GM12874 (cell line): ENCODE measurements at regions not wholly inside any gene's neighbourhood (a gene's known extent, or its start where the extent isn't known, plus 50 kb on each side); places are given as distances from the start of the nearest gene placed in this dataset.

Experiments
- TF ChIP-seq, protein P1 (sequence below): IDR thresholded peaks from 2 replicates; pipeline ENCODE4 v1.5.1; 2011; ENCODE audit warnings: low read depth, mild to moderate bottlenecking, control low read depth, low read length, moderate library complexity; ENCODE audit not compliant: insufficient read depth

DNA sequence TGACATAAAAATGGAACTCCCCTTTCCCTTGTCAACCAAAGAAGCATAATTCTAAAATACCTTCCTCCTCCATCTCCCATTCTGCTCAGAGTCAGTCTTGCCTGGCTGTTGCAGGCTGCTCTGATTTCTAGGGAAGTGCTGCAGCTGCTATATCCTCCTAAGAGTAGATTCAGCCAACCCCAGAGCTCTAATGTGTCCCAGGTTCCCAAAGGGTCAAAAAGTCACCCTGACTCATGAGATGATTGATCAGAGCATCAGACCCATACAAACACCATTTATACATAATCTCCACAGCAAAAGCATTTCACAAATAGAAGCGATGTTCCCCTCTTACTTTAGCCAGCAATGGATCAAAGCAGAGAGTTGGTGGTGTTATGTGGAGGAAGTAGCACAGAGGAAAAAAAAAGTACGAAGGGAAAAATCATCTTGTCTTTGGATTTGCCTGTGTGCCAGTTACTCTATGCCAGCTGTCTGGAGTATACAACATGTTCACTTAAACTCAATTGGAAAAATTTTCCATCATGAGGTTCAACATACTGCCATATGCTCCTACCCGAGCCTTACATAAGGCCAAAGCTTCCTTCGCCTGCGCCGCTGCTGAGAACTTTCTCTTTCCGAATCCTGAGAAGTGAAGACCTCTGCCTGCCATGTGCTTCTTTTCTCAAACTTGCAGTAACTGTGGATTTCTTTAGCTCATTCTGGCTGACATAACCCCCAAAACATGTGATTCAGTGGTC, 258.0 kb downstream of the TLE4 start:
- TF ChIP-seq, protein P1, sequence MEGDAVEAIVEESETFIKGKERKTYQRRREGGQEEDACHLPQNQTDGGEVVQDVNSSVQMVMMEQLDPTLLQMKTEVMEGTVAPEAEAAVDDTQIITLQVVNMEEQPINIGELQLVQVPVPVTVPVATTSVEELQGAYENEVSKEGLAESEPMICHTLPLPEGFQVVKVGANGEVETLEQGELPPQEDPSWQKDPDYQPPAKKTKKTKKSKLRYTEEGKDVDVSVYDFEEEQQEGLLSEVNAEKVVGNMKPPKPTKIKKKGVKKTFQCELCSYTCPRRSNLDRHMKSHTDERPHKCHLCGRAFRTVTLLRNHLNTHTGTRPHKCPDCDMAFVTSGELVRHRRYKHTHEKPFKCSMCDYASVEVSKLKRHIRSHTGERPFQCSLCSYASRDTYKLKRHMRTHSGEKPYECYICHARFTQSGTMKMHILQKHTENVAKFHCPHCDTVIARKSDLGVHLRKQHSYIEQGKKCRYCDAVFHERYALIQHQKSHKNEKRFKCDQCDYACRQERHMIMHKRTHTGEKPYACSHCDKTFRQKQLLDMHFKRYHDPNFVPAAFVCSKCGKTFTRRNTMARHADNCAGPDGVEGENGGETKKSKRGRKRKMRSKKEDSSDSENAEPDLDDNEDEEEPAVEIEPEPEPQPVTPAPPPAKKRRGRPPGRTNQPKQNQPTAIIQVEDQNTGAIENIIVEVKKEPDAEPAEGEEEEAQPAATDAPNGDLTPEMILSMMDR: no peak

DNA sequence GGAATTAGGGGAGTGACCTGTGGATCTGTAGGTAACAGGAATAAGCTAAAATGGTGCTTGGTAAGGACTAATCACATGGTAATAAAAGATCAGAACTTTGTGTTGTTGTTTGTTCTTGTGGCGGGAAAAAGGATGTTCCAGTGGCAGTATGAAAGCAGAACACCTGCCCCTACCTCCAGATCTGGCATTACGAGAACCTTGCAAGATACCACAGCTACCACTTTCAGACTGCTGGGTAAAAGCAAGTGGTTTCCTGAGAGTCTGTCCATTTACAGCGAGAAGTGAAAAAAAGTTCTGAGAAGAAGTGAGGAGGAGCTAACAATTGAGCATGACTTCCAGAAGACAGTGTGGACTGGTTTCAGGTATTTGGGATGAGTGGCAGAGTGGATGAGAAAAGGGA, 252.5 kb downstream of the TLE4 start:
- TF ChIP-seq, protein P1: no peak

DNA sequence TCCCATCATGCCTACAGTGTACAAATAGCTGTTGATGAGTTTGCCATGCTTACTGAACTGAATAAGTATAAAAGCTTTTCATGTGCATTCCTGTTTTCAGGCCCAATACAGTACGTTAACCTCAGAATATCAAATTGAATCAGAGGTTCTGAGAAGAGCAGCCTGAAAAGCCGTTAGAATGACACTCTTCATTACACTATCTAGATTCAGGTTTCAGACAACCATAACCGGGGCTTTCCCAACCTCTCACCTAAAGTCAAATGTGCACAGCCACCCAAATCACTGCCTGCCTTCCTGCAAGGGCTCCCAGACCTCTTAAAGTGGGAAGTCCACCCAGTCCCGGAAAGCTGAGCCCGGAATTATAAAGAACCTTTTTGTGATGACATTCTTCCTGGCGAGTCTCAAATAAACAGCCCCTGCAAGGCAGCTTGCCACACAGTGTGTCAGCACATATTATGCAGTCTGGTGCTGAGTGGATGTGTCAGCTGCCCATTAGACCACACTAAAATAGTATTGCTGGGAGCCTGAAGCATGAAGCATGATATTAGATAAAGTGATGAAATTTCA, 245.8 kb downstream of the TLE4 start:
- TF ChIP-seq, protein P1: no peak

DNA sequence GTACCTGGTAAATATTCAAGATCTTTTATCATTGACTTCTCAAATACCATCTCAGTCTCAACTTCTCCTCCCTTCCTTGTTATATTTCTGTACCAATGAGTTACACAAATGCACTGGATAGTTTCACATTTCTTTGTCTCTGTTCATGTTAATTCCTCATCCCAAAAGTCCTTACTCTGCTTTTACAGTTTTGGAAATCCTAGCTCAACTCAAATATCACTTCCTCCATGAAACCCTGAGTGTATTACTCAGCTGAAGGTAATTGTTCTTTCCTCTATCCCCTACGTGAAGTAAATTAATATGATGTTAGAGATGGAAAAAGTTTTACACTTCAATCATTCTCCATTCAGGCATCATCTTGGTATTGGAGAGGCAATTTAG, 241.5 kb downstream of the TLE4 start:
- TF ChIP-seq, protein P1: no peak

DNA sequence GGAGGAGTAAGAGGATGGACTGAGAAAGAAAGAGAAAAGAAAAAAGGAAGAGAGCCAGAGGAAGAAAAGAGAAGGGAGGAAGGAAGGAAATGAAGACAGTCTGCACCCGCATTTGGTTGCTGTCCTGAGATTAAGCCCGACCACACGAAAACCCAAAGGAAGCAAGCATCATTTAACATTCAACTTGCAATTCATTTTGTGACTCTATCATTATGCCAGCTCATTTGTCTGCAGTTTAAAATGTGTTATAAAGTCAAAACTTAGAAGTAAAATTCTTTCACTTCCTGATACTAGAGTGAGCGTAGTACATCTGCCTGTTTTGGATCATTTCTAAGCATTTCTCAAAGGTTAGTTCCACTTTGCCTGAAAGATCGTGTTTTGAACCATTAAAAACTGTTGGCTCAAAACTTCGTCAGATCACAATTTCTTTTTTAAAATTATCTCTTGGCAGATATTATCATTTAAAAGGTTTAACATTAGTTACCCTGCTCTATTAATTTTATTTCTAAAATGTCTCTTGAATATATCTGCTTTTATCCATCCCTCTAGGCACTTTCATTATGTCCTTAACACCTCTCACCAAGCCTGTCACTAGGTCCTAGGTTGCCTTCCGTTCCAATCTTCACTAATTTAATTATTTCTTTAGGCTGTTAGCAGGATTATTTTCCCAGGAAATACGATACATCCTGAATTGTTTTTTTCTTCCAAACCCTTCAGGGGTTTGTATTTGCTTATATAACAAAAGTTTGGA, 240.9 kb downstream of the TLE4 start:
- TF ChIP-seq, protein P1: no peak

DNA sequence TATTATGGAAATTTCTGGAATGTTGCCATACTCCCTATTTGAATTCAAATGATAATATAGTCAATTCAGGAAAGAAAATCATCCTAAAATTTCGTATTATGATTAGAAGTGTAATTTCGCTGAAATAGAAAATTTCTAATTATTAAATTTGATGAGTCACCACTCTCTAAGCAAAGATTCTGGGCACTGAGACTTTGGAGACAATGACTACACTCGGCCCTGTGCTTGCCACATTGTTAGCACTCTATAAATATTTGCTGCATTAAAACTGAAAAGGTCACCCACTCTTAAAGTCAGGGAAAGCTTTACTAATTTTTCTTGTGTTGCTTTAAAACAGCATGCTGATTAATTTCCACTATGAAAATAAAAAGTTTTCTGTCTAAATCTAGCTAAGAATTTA, 240.3 kb downstream of the TLE4 start:
- TF ChIP-seq, protein P1: no peak

DNA sequence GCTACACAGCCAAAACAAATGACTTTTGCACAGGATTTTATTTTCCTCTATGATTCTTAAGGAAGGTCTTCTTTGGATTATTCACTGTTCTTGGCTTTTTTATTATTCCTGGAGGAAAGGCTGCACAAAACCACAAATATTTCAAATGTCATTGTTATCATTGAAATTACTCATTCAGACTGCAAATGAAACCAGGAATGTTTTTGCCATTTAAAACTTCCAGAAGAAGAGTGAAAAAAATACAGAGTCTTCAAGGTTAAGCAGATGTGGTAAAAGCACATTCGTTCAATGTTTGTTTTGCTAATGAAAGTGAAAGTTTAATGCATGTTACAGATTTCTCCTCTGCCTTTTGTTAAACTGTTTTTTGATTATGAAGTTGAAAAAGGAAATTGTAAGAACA, 238.2 kb downstream of the TLE4 start:
- TF ChIP-seq, protein P1: no peak
